ENCODE measurements at regions not wholly inside any gene's neighbourhood (a gene's known extent, or its start where the extent isn't known, plus 50 kb on each side); places are given as distances from the start of the nearest gene placed in this dataset.
A peak's percentile ranks its signal among the peaks of the same experiment; 100 is the strongest.

DNA sequence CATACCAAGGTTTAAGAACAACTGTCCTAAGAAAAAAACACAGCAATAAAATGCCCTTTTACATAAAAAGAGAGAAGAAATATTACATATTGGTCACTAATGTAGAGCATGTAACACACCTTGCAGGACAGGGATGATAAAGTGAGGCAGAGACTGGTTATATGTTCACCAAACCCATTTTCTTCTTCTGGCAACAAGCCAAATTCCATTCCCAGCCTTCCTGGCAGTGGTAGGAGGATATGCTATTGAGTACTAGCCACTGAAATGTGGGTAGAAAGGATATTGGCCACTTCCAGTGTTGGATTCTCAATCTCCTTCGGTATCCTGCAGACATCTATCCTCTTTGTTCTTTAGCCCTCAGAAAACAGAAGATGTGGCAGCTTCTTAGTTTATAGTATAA, 105.2 kb upstream of the SHISA6 start:
- 68 to 89% (median 78%) methylated on average over 1 of the region's 1 CpG for WGBS, 5 donors
- Histone ChIP-seq H3K9me3 (peaks cover 0 to 4% (median 0%) of the 10 kb centered on the region in 8 donors), H3K4me3 (no peak overlapping the region), H3K4me1 (peaks cover 0 to 8% (median 2%) of the 10 kb centered on the region in 6 donors), H3K27me3 (replicated peaks in 1 of 7) (no peaks in the 10 kb centered on the region), H3K27ac (no peak overlapping the region), H3K36me3 (no peaks in the 10 kb centered on the region)
- TF ChIP-seq, protein P1, sequence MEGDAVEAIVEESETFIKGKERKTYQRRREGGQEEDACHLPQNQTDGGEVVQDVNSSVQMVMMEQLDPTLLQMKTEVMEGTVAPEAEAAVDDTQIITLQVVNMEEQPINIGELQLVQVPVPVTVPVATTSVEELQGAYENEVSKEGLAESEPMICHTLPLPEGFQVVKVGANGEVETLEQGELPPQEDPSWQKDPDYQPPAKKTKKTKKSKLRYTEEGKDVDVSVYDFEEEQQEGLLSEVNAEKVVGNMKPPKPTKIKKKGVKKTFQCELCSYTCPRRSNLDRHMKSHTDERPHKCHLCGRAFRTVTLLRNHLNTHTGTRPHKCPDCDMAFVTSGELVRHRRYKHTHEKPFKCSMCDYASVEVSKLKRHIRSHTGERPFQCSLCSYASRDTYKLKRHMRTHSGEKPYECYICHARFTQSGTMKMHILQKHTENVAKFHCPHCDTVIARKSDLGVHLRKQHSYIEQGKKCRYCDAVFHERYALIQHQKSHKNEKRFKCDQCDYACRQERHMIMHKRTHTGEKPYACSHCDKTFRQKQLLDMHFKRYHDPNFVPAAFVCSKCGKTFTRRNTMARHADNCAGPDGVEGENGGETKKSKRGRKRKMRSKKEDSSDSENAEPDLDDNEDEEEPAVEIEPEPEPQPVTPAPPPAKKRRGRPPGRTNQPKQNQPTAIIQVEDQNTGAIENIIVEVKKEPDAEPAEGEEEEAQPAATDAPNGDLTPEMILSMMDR (IDR thresholded peaks at IDR 0.05 in 8 of 11, conservative IDR thresholded peaks at IDR 0.05 in 3 of 11) = no peak
- no peak for TF ChIP-seq POLR2AphosphoS5 (IDR thresholded peaks at IDR 0.05)
- no peak for TF ChIP-seq POLR2A (IDR thresholded peaks at IDR 0.05)
- no peak for DNase-seq
- intact Hi-C loops (cut with DNase I; ENCODE audit: low total_unique reads) = no loop called here

DNA sequence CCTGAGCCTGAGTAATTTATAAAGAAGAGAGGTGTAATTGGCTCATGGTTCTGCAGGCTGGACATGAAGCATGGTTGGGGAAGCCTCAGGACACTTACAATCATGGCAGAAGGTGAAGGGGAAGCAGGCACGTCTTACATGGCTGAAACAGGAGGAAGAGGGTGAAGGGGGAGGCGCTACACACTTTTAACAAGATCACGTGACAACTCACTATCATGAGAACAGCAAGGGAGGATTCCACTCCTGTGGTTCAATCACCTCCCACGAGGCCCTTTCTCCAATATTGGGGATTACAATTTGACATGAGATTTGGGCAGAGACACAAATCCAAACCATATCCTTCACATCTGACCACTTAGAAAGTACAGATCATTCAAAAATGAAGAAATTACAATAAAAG, 110.6 kb upstream of the SHISA6 start:
- intact Hi-C loops (cut with DNase I; ENCODE audit: low total_unique reads) = no loop called here
- TF ChIP-seq POLR2AphosphoS5 (IDR thresholded peaks at IDR 0.05) = no peak
- TF ChIP-seq, protein P1 (IDR thresholded peaks at IDR 0.05 in 8 of 11, conservative IDR thresholded peaks at IDR 0.05 in 3 of 11) = no peak
- no peak for TF ChIP-seq POLR2A (IDR thresholded peaks at IDR 0.05)
- H3K27ac ChIP-seq = no peak overlapping the region
- WGBS, 5 donors = 47 to 65% (median 56%) methylated on average over 4 of the region's 4 CpGs
- DNase-seq = no peak
- H3K4me1 ChIP-seq = no peaks in the 10 kb centered on the region
- H3K36me3 ChIP-seq = no peaks in the 10 kb centered on the region
- H3K27me3 ChIP-seq (replicated peaks in 1 of 7) = no peaks in the 10 kb centered on the region
- no peak overlapping the region for H3K4me3 ChIP-seq
- H3K9me3 ChIP-seq = peaks cover 0 to 10% (median 0%) of the 10 kb centered on the region in 8 donors

DNA sequence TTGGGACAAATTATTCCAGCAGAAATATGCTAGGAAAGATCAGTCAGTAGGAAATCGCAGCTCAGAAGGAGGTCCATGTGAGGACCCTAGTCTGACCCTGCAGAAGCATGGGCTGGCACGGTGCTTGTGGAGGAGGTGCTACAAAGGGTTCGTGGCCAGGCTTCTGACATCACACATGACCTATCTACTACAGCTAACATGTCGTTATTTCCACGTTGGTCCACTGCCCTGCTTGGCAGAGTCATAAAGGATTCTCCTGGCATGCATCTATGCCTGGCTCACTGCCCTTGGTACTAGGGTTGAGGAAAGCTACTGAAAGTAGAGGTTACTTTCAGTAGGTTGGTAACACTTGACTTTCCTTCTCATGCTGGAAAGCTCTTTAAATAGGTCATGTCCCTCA, 118.1 kb upstream of the SHISA6 start:
- DNase-seq = no peak
- Histone ChIP-seq H3K36me3 (no peaks in the 10 kb centered on the region), H3K27me3 (replicated peaks in 1 of 7) (no peaks in the 10 kb centered on the region), H3K9me3 (peaks cover 0 to 5% (median 0%) of the 10 kb centered on the region in 8 donors), H3K27ac (no peak overlapping the region), H3K4me3 (no peak overlapping the region), H3K4me1 (no peaks in the 10 kb centered on the region)
- TF ChIP-seq POLR2A (IDR thresholded peaks at IDR 0.05) (no peak), POLR2AphosphoS5 (IDR thresholded peaks at IDR 0.05) (peak in 1 of 3 donors; percentile 22)
- TF ChIP-seq, protein P1 (IDR thresholded peaks at IDR 0.05 in 8 of 11, conservative IDR thresholded peaks at IDR 0.05 in 3 of 11) = no peak
- intact Hi-C loops (cut with DNase I; ENCODE audit: low total_unique reads) = no loop called here
- 57 to 76% (median 70%) methylated on average over 5 of the region's 5 CpGs for WGBS, 5 donors

DNA sequence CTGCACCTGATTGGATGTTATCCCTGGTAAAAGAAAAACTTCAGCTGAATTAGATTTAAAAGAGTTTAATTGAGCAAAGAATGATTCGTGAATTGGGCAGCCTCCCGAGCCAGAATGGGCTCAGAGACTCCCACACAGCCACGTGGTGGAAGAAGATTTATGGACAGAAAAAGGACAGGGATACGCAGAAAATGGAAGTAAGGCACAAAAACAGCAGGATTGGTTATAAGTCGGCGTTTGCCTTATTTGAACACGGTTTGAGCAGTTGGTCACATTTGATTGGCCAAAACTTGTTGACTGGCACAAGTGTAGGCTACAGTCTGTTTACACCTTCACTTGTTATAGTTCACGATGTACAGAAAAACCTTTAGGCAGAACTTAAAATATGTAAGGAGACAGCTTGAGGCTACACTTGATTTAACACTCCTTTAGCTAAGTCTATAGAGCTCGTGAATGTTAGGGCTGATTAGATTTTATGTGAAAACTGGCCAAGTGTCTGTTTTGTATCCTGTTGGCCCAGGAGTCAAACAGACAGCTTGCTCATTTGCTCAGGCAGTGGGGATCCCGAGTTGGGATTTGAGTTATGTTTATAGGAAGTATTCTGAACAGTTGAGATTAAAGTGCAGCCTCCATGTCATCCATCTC, 119.5 kb upstream of the SHISA6 start:
- Histone ChIP-seq H3K27ac (no peak overlapping the region), H3K4me1 (no peaks in the 10 kb centered on the region), H3K9me3 (peaks cover 0 to 5% (median 0%) of the 10 kb centered on the region in 8 donors), H3K4me3 (no peak overlapping the region), H3K36me3 (no peaks in the 10 kb centered on the region), H3K27me3 (replicated peaks in 1 of 7) (no peaks in the 10 kb centered on the region)
- 62 to 69% (median 64%) methylated on average over 10 of the region's 10 CpGs for WGBS, 5 donors
- DNase-seq = no peak
- intact Hi-C loops (cut with DNase I; ENCODE audit: low total_unique reads) = no loop called here
- TF ChIP-seq, protein P1 (IDR thresholded peaks at IDR 0.05 in 8 of 11, conservative IDR thresholded peaks at IDR 0.05 in 3 of 11) = no peak
- TF ChIP-seq POLR2A (IDR thresholded peaks at IDR 0.05) = no peak
- no peak for TF ChIP-seq POLR2AphosphoS5 (IDR thresholded peaks at IDR 0.05)

Data from spleen (tissue), 11 donors.